Stimulated activated CD4-positive, alpha-beta T cell treated with anti-CD3 and anti-CD28 coated beads, Interleukin-12 subunit alpha, Interleukin-12 subunit beta, amount 100 ng/mL, for 4 hours (primary cell): ENCODE measurements at regions not wholly inside any gene's neighbourhood (a gene's known extent, or its start where the extent isn't known, plus 50 kb on each side); places are given as distances from the start of the nearest gene placed in this dataset.

Source experiments
- DNase-seq: peaks from one replicate; pipeline ENCODE4 v3.0.0-alpha.2; 2020

DNA sequence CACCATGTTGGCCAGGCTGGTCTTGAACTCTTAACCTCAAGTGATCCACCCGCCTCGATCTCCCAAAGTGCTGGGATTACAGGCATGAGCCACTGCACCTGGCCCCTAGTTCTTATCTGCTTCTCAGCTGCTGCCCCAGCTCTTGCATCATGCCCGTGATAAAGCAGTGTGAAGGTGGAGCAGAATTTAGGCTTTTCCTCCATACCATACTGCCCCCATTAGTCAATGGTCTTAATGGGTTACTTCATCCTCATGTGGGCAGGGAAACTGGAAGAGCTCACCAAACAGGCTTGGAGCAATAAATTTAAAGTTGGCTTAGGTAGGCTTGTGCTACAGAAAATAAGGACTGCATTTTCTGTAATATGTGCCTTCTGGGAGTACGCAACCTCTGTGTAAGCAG lies 636.9 kb upstream of the BOD1L1 start:
- no peak for DNase-seq

GRCh38 chr4:14265651-14266050 lies 638.1 kb upstream of the BOD1L1 start:
- no peak for DNase-seq

- no peak for DNase-seq
These were observed 640.0 kb upstream of the BOD1L1 start for GRCh38 chr4:14267373-14268060.

DNA sequence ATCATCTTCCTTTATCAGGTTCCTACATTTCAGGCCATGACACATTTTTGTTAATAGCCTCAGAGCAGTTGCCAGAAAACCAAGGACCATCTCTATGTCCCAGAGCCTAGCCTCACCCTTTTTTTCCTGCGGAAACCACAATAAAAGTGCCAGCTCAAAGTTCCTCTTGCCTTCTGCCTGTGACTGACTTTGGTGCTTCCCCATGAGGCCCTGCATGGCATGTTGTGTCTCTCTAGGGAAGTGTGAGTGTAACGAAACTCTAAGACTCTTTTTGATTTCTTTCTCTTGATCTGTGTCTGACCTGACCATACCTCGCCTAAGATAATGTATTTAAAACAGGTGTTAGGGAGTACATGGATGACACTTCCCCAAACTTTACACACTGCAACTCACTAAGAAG lies 642.3 kb upstream of the BOD1L1 start:
- no peak for DNase-seq

DNA sequence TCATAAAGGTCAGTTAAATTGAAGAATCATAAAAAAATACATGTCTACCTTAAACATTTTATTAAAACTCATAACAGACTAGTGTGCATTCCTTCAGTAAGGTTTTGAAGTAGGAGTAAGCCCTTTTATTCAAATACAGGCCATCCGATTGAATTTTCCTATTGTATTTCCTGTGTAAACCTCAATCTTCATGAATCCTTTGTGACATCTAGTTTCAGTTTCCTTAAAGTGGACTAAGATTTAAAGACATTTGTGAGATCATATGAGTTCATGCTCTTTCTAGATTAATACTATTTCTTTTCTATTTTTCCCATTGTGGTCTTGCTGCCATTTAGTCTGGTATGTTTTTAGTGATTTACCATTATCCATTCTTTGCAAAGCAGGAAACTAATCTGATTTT lies 644.7 kb upstream of the BOD1L1 start:
- DNase-seq = no peak

DNA sequence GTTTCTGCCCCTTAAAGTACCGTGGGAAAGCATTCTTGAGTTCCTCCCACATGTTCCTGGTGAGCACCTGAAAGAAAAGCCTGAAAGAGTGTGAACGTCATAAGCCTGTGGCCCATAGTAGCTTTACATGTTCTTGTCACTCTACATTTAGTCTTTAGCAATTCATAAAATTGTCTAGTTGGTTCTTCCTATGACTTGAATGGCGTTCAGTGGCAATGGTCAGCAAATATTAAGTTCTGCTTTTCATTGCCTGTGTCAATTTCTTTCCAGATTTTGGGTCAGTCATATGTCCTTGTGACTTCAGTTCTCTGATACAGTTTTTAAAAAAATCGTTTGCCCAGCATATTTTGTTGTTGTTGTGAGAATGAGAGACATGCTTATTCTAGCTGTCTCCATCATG lies 650.0 kb upstream of the BOD1L1 start:
- DNase-seq = no peak

DNA sequence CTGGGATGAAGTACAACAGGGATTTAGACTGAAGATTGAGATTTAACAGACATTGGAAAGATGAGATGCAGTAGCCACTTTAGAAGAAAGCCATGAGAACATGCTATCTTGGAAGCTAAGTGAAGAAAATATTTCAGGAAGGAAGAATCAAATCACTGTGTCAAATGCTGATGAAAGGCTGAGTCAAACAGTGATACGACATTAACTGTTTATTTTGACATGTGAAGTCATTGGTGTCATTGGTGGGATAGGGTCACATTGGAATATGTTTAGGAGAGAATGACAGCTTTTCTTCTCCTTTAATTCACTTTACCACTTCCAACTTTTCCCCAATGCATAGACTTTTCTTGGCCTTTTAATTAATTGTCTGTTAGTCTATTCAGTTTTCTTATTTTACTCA lies 653.0 kb upstream of the BOD1L1 start:
- DNase-seq = no peak

- no peak for DNase-seq
These were observed 657.1 kb upstream of the BOD1L1 start for GRCh38 chr4:14284578-14284977.

GRCh38 chr4:14289708-14290107 lies 662.2 kb upstream of the BOD1L1 start:
- no peak for DNase-seq

GRCh38 chr4:14293582-14293981 lies 666.1 kb upstream of the BOD1L1 start:
- no peak for DNase-seq

DNA sequence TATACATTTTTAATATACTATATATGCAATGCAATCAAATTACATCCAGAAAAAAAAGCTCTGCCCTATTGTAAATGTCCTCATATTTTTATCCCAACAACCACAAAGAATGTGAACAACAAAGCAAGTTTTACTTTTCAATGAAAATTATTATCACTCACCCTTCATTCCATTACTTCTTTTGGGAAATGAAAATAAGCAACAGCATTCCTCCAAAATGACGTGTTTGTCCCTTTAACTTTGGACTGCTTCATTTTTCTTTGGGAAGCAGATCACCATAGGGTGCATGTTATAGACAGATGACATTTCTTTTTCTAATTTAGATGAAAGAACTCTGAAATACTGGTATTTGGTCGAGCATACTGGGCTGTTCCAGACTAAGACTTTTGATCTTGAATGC lies 667.1 kb upstream of the BOD1L1 start:
- DNase-seq = no peak

DNA sequence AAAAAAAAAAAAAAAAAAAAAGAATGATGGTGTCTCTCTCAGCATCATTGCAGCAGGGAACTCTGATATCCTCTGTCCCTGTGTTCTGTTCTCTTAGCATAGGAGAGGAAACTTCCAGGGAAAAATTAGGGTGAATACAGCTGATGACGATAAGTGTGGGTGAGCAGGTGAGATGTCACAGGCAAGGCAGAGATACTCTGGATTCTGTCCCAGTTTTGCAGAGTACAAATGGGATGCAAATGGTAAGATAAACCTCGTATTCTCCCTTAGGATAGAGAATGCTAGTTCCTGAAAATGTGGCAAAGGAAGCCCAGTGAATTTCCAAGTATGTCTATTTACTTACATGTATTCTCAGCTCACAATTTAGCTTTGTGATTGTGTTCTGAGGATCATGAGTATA lies 671.6 kb upstream of the BOD1L1 start:
- no peak for DNase-seq

- DNase-seq = no peak
These were observed 674.5 kb upstream of the BOD1L1 start for GRCh38 chr4:14302021-14302420.

GRCh38 chr4:14303856-14304255 lies 676.3 kb upstream of the BOD1L1 start:
- no peak for DNase-seq

GRCh38 chr4:14308229-14308651 lies 680.7 kb upstream of the BOD1L1 start:
- DNase-seq = no peak

- DNase-seq = no peak
These were observed 681.9 kb upstream of the BOD1L1 start for GRCh38 chr4:14309431-14309830.

- DNase-seq = no peak
These were observed 686.2 kb upstream of the BOD1L1 start for GRCh38 chr4:14313757-14314156.

DNA sequence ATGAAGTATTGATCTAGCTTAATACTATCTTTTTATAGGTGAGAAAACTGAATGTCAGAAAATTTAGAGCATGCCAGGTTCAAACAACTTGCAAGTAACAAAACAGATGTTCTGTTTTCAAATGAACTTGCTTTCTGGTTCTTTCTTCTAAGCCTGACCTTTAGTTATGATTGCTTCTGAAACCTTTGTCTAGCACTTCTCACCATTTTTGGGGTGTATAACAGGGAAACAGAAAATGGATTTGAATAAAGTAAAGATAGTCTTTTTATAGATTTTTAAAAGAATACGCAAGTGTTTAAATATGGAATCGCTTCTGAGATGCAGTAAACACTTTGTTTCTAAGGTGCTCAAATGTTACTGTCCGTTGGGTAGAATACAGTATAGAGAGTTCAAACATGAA lies 687.2 kb upstream of the CPEB2 start:
- no peak for DNase-seq

DNA sequence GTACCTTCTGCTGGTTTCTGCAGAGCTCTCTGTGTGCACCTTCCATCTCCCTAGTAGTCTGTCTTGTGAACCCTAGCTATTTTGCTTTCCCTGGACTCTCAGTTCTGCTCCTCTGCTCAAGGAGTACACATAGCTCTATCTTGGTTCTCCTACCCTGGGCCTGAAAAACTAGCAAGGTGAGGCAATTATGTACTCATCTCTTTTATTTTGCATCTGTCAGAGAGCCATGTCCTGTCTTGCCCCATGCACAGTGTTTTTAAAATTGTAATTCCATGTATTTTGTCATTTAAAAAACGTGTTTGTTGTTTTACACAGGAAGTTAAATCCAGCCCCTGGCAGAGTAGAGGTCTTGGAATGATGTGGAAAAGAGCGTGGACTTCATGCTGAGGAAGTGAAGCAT lies 684.9 kb upstream of the CPEB2 start:
- DNase-seq = no peak

- DNase-seq = no peak
These were observed 683.6 kb upstream of the CPEB2 start for GRCh38 chr4:14318671-14319070.

DNA sequence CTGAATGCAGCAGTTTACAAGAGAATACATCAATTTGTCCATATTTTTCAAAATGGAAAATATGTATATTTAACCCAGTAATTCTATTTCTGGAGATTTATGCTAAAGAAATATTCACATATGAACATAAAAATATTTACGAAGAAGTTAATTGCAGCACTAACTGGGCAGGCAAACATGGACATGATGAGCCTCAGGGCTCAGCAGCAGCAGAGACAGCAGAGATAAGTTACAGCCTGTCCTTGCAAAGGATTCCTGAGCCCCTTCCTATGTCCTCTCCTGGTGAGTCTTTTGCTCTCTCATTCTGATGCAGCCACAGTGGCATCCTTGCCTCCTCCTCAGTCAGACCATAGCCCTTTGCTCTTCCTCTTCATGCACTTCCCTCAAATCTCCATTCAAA lies 680.6 kb upstream of the CPEB2 start:
- no peak for DNase-seq

DNA sequence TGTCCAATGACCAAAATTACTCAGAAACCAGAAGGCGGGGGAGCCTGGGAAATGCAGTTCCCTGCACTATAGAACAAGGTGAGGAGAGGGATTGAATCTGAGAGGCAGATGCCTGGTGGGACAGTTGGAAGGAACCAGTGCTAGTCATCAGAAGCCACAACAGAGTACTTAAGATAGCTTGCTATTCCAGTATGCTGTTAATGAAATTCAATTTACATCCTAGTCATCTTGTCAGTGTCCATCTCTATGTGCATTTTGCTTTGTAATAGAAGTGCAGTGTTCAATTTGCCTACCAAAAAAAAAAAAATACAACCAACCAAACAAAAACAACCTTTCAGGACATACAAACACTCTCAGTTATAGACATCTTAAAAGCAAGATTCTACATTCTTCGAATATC lies 679.1 kb upstream of the CPEB2 start:
- no peak for DNase-seq

DNA sequence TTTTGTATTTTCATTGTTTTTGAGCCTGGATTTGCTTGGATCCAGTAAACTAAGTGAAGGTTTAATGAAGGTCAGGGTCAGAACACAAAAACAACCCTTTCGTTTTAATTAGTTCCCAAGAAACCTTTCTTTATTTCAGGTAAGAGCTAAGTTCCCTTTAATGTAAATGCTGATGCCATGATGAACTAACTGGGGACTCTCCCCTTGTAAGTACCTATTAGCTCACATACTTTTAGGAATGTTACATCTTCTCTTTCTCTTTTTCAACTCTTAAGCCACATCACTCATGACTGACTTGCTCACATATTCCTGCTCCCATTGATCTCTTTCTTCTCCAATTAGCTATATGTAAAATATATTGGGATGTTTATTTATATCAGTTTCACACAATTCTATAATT lies 673.1 kb upstream of the CPEB2 start:
- no peak for DNase-seq

- DNase-seq = no peak
These were observed 668.7 kb upstream of the CPEB2 start for GRCh38 chr4:14333616-14334015.

DNA sequence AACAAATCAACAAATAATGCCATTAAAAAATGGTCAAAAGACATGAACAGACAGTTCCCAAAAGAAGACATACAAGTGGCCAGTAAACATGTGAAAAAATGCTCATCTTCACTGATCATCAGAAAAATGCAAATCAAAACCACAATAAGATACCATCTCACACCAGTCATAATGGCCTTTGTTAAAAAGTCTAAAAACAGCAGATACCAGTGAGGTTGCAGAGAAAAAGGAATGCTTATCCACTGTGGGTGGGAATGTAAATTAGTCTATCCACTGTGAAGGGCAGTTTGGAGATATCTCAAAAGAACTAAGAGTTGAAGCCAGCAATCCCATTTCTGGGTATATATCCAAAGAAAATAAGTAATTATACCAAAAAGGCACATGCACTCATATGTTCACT lies 668.1 kb upstream of the CPEB2 start:
- no peak for DNase-seq

GRCh38 chr4:14335872-14336271 lies 666.4 kb upstream of the CPEB2 start:
- no peak for DNase-seq
